Neural progenitor cell (in vitro differentiated cells): ENCODE measurements at regions not wholly inside any gene's neighbourhood (a gene's known extent, or its start where the extent isn't known, plus 50 kb on each side); places are given as distances from the start of the nearest gene placed in this dataset.

Experiments
- DNase-seq: peaks from one replicate; pipeline ENCODE4 v3.0.0-alpha.2; 2016; ENCODE audit warnings: low spot score
- H2AFZ ChIP-seq: fragments of 200-600 bp; sonication (generic); replicated peaks from 2 replicates; pipeline ENCODE4 v1.6.1; 2016; ENCODE audit warnings: antibody characterized with exemption
- H3F3A ChIP-seq: fragments of 200-600 bp; sonication (generic); 2 replicates; pipeline ENCODE4 v1.6.1; 2016; ENCODE audit warnings: antibody characterized with exemption, low read depth
- H3K27ac ChIP-seq: fragments of 200-600 bp; sonication (generic); 2 replicates; pipeline ENCODE4 v1.5.1; 2016; ENCODE audit warnings: mild to moderate bottlenecking
- H3K27me3 ChIP-seq: fragments of 200-600 bp; sonication (generic); 2 replicates; pipeline ENCODE4 v1.6.1; 2016; ENCODE audit warnings: mild to moderate bottlenecking, moderate library complexity
- H3K36me3 ChIP-seq: fragments of 200-600 bp; sonication (generic); 2 replicates; pipeline ENCODE4 v1.5.1; 2016
- H3K4me1 ChIP-seq: fragments of 200-600 bp; sonication (generic); 2 replicates; pipeline ENCODE4 v1.6.1; 2016; ENCODE audit warnings: mixed run types
- H3K4me2 ChIP-seq: fragments of 200-600 bp; sonication (generic); 2 replicates; pipeline ENCODE4 v1.6.1; 2016
- H3K4me3 ChIP-seq: fragments of 200-600 bp; sonication (generic); 2 replicates; pipeline ENCODE4 v1.5.1; 2016
- H3K79me2 ChIP-seq: fragments of 200-600 bp; sonication (generic); 2 replicates; pipeline ENCODE4 v1.6.1; 2016; ENCODE audit warnings: low read depth
- H3K9ac ChIP-seq: fragments of 200-600 bp; sonication (generic); 2 replicates; pipeline ENCODE4 v1.6.1; 2016
- H3K9me3 ChIP-seq: fragments of 200-600 bp; sonication (generic); 2 replicates; pipeline ENCODE4 v1.5.1; 2016; ENCODE audit warnings: low read depth
- H4K20me1 ChIP-seq: fragments of 200-600 bp; sonication (generic); 2 replicates; pipeline ENCODE4 v1.6.1; 2016; ENCODE audit warnings: low read depth
- H3K27ac Mint-ChIP-seq: 3 replicates; pipeline ENCODE4 v1.8.0; 2021; ENCODE audit warnings: mixed read lengths
- H3K27me3 Mint-ChIP-seq: 2 replicates; pipeline ENCODE4 v1.8.0; 2022; ENCODE audit warnings: low read depth, mild to moderate bottlenecking, inconsistent platforms, moderate library complexity, mixed read lengths; ENCODE audit not compliant: insufficient read depth
- H3K36me3 Mint-ChIP-seq: 3 replicates; pipeline ENCODE4 v1.8.0; 2021; ENCODE audit warnings: mixed read lengths
- H3K4me1 Mint-ChIP-seq: 3 replicates; pipeline ENCODE4 v1.8.0; 2021; ENCODE audit warnings: mixed read lengths
- H3K4me3 Mint-ChIP-seq: 3 replicates; pipeline ENCODE4 v1.8.0; 2021; ENCODE audit warnings: mild to moderate bottlenecking, moderate library complexity, mixed read lengths
- H3K9me3 Mint-ChIP-seq: 3 replicates; pipeline ENCODE4 v1.8.0; 2020; ENCODE audit warnings: mixed read lengths
- EZH2 ChIP-seq: fragments of 200-600 bp; sonication (generic); IDR thresholded peaks from 2 replicates; pipeline ENCODE4 v1.6.1; 2017; ENCODE audit warnings: antibody characterized with exemption, mild to moderate bottlenecking, moderate library complexity
- EZH2phosphoT487 ChIP-seq: fragments of 200-600 bp; sonication (generic); IDR thresholded peaks from 2 replicates; pipeline ENCODE4 v1.6.1; 2017; ENCODE audit warnings: antibody characterized with exemption
- TF ChIP-seq, protein P1 (sequence below): fragments of 200-600 bp; sonication (generic); IDR thresholded peaks from 2 replicates; pipeline ENCODE4 v1.5.1; 2017; ENCODE audit warnings: antibody characterized with exemption, mild to moderate bottlenecking

DNA sequence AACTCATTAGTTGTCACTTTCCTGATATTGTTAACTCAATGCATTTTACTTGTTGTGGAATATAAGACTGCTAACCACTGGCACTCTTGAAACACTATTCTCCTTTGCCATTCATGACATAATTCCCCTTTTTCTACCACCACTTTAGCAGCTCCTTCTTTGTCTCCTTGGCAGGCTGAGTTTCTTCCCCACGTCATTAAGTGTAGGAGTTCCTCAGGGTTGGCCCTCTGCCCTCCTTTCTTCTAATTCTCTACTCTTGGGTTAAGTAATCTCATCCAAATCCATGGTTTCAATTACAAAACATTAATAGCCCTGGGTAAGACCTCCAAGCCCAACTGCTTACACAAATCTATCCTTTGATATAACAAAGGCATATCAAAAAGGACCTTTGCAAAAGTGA, 175.1 kb downstream of the HGF start:
- Histone ChIP-seq H3K79me2 (no peaks in the 10 kb centered on the region), H3K36me3 (no peaks in the 10 kb centered on the region), H3F3A (no peaks in the 10 kb centered on the region), H3K4me2 (no peak overlapping the region), H3K4me1 (no peaks in the 10 kb centered on the region), H3K27ac (no peak overlapping the region), H3K27me3 (no peaks in the 10 kb centered on the region), H3K4me3 (no peak overlapping the region), H2AFZ (no peak overlapping the region), H4K20me1 (no peaks in the 10 kb centered on the region), H3K9ac (no peak overlapping the region), H3K9me3 (no peaks in the 10 kb centered on the region)
- Mint-ChIP-seq H3K27ac (no peak overlapping the region), H3K27me3 (no peaks in the 10 kb centered on the region), H3K4me1 (no peaks in the 10 kb centered on the region), H3K9me3 (no peaks in the 10 kb centered on the region), H3K36me3 (no peaks in the 10 kb centered on the region), H3K4me3 (no peak overlapping the region)
- TF ChIP-seq EZH2phosphoT487 = no peak
- TF ChIP-seq, protein P1, sequence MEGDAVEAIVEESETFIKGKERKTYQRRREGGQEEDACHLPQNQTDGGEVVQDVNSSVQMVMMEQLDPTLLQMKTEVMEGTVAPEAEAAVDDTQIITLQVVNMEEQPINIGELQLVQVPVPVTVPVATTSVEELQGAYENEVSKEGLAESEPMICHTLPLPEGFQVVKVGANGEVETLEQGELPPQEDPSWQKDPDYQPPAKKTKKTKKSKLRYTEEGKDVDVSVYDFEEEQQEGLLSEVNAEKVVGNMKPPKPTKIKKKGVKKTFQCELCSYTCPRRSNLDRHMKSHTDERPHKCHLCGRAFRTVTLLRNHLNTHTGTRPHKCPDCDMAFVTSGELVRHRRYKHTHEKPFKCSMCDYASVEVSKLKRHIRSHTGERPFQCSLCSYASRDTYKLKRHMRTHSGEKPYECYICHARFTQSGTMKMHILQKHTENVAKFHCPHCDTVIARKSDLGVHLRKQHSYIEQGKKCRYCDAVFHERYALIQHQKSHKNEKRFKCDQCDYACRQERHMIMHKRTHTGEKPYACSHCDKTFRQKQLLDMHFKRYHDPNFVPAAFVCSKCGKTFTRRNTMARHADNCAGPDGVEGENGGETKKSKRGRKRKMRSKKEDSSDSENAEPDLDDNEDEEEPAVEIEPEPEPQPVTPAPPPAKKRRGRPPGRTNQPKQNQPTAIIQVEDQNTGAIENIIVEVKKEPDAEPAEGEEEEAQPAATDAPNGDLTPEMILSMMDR = no peak
- no peak for TF ChIP-seq EZH2
- no peak for DNase-seq

DNA sequence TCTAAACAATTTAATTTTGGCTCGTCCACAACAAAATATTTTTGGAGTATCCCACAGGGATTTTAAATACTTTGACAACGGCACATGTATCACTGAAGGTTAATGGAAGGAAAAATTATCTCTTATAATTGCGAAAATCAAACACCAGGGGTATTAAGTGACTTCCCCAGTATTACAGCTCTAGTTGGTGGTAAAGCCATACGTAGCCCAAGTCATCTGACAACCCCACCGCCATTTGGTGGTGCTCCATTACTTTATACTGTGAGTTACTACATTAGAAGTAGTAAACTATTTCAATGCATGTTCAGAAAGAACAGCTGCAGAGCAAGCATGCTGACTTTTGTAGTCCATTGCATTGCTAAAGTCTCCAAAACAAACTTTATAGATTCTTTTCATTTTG, 179.7 kb downstream of the HGF start:
- no peaks in the 10 kb centered on the region for H3K4me1 ChIP-seq
- no peak for DNase-seq
- no peak overlapping the region for H3K4me2 ChIP-seq
- no peak overlapping the region for H2AFZ ChIP-seq
- no peaks in the 10 kb centered on the region for H3K9me3 ChIP-seq
- Mint-ChIP-seq H3K4me3 (no peak overlapping the region), H3K9me3 (no peaks in the 10 kb centered on the region), H3K4me1 (no peaks in the 10 kb centered on the region), H3K27me3 (no peaks in the 10 kb centered on the region), H3K27ac (no peak overlapping the region), H3K36me3 (no peaks in the 10 kb centered on the region)
- no peak for TF ChIP-seq EZH2
- TF ChIP-seq EZH2phosphoT487 = no peak
- TF ChIP-seq, protein P1 = no peak
- no peaks in the 10 kb centered on the region for H3K36me3 ChIP-seq
- no peaks in the 10 kb centered on the region for H3K79me2 ChIP-seq
- H3K4me3 ChIP-seq = no peak overlapping the region
- H3F3A ChIP-seq = no peaks in the 10 kb centered on the region
- H3K27ac ChIP-seq = no peak overlapping the region
- no peaks in the 10 kb centered on the region for H4K20me1 ChIP-seq
- H3K27me3 ChIP-seq = no peaks in the 10 kb centered on the region
- no peak overlapping the region for H3K9ac ChIP-seq

DNA sequence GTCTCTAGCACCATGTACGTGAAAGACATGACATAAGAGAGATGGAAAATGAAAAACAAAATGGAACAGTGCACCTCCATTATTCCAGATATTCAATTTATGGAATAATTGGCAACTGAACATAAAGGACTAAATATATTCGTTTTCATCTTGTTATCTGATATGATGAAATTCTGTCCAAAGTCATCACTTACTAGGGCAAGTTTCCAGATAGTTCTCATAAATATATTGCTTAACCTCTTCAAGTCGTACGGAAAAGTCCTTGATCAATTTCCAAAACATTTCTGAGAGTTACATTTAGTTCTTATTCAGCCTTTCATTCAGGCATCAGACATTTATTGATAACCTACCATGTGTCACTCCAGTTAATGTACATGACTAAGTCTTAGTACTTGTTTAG, 185.2 kb downstream of the HGF start:
- Histone ChIP-seq H2AFZ (peak overlapping the region; percentile 9), H3K79me2 (no peaks in the 10 kb centered on the region)
- no peaks in the 10 kb centered on the region for H3K9me3 Mint-ChIP-seq

More for the DNA sequence above, 185.2 kb downstream of the HGF start:
- H3K27me3 Mint-ChIP-seq = peaks cover 3% of the 10 kb centered on the region
- H3K27me3 ChIP-seq = no peaks in the 10 kb centered on the region
- H3K4me2 ChIP-seq = no peak overlapping the region
- H3K36me3 Mint-ChIP-seq = no peaks in the 10 kb centered on the region
- H3K9ac ChIP-seq = no peak overlapping the region
- TF ChIP-seq EZH2phosphoT487 (no peak), EZH2 (no peak)
- TF ChIP-seq, protein P1 = no peak
- H3K4me1 Mint-ChIP-seq = no peaks in the 10 kb centered on the region
- no peak overlapping the region for H3K27ac Mint-ChIP-seq
- DNase-seq = no peak
- no peak overlapping the region for H3K4me3 ChIP-seq
- H3K9me3 ChIP-seq = no peaks in the 10 kb centered on the region
- no peak overlapping the region for H3K27ac ChIP-seq
- H4K20me1 ChIP-seq = no peaks in the 10 kb centered on the region
- H3F3A ChIP-seq = no peaks in the 10 kb centered on the region
- H3K4me1 ChIP-seq = no peaks in the 10 kb centered on the region
- H3K36me3 ChIP-seq = no peaks in the 10 kb centered on the region
- no peak overlapping the region for H3K4me3 Mint-ChIP-seq
